Endometrium (tissue), 2 donors: ENCODE measurements at regions not wholly inside any gene's neighbourhood (a gene's known extent, or its start where the extent isn't known, plus 50 kb on each side); places are given as distances from the start of the nearest gene placed in this dataset.

ENCODE experiments used
- FAIRE-seq: peaks from 2 replicates; lab custom pipeline; 2012; peaks lifted over from hg19 to GRCh38; lab: Jason Lieb, UNC
- donor health status: control.
- donor health status: control.

- no peak for FAIRE-seq
Measured at GRCh38 chr10:3986493-3987142, 201.6 kb upstream of the KLF6 start.

GRCh38 chr10:3982746-3983442, 197.9 kb upstream of the KLF6 start:
- FAIRE-seq = no peak

GRCh38 chr10:3981300-3981699, 196.3 kb upstream of the KLF6 start:
- no peak for FAIRE-seq

GRCh38 chr10:3980660-3981059, 195.7 kb upstream of the KLF6 start:
- no peak for FAIRE-seq

- no peak for FAIRE-seq
Measured at GRCh38 chr10:3980144-3980543, 195.1 kb upstream of the KLF6 start.

GRCh38 chr10:3978761-3979160, 193.8 kb upstream of the KLF6 start:
- no peak for FAIRE-seq

- FAIRE-seq = no peak
Measured at GRCh38 chr10:3978174-3978573, 193.2 kb upstream of the KLF6 start.

GRCh38 chr10:3977761-3978160, 192.8 kb upstream of the KLF6 start:
- FAIRE-seq = no peak

- no peak for FAIRE-seq
Measured at GRCh38 chr10:3976718-3977117, 191.7 kb upstream of the KLF6 start.

- no peak for FAIRE-seq
Measured at GRCh38 chr10:3976171-3976570, 191.2 kb upstream of the KLF6 start.

GRCh38 chr10:3975016-3975415, 190.0 kb upstream of the KLF6 start:
- FAIRE-seq = no peak

- no peak for FAIRE-seq
Measured at GRCh38 chr10:3972460-3973301, 187.7 kb upstream of the KLF6 start.

GRCh38 chr10:3971713-3972112, 186.7 kb upstream of the KLF6 start:
- FAIRE-seq = no peak

GRCh38 chr10:3969876-3970666, 185.1 kb upstream of the KLF6 start:
- no peak for FAIRE-seq

GRCh38 chr10:3968727-3969126, 183.7 kb upstream of the KLF6 start:
- FAIRE-seq = no peak

- peak; percentile 94 for FAIRE-seq
Measured at GRCh38 chr10:3964516-3964915, 179.5 kb upstream of the KLF6 start.

- FAIRE-seq = no peak
Measured at GRCh38 chr10:3963191-3963673, 178.2 kb upstream of the KLF6 start.

- FAIRE-seq = no peak
Measured at GRCh38 chr10:3961082-3961481, 176.1 kb upstream of the KLF6 start.

- no peak for FAIRE-seq
Measured at GRCh38 chr10:3960496-3960895, 175.5 kb upstream of the KLF6 start.

GRCh38 chr10:3959370-3960325, 174.6 kb upstream of the KLF6 start:
- FAIRE-seq = no peak

GRCh38 chr10:3958472-3958996, 173.5 kb upstream of the KLF6 start:
- FAIRE-seq = no peak
